Peyer's patch (tissue), 4 donors: ENCODE measurements at regions not wholly inside any gene's neighbourhood (a gene's known extent, or its start where the extent isn't known, plus 50 kb on each side); places are given as distances from the start of the nearest gene placed in this dataset.

ENCODE experiments used
- CTCF ChIP-seq, 6 experiments: fragments of 450-650 bp in 4 of 6; fragments of 200-600 bp in 2 of 6; sonication (generic) in 1 of 6; IDR thresholded peaks; one replicate each; pipeline ENCODE4 v1.5.1; 2017 to 2019; ENCODE audit warnings: antibody characterized with exemption in 6 of 6, mild to moderate bottlenecking in 3 of 6, moderate library complexity in 1 of 6
- POLR2A ChIP-seq, 2 donors: fragments of 450-650 bp; IDR thresholded peaks; one replicate each; pipeline ENCODE4 v1.5.1; 2017; ENCODE audit warnings: antibody characterized with exemption in 2 of 2, mild to moderate bottlenecking in 2 of 2, moderate library complexity in 2 of 2

DNA sequence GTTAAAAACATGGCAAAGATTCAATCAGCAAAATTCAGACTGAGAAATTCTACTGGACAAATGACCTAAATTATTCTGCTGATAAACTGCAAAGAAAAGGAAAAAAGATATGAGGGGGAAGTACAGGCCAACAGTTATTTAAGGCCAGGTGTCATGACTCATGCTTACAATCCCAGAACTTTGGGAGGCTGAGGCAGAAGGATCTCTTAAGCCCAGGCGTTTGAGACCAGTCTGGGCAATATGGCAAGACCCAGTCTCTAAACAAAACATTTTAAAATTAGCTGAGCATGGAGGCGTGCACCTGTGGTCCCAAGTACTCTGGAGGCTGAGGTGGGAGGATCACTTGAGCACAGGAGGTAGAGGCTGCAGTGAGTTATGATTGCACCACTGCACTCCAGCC is 91.8 kb upstream of the USP15 start:
- TF ChIP-seq CTCF (IDR thresholded peaks at IDR 0.05) (no peak), POLR2A (IDR thresholded peaks at IDR 0.05) (no peak)
